Small intestine (tissue), 7 donors: ENCODE measurements at regions not wholly inside any gene's neighbourhood (a gene's known extent, or its start where the extent isn't known, plus 50 kb on each side); places are given as distances from the start of the nearest gene placed in this dataset.
"Not testable (repeated sequence)": the region's sequence is repeated elsewhere in the genome, so short reads cannot be mapped to it uniquely, and the experiment has no call there.

Experiments
- DNase-seq, 2 donors: peaks; one replicate each; pipeline versions ENCODE4 v3.0.0 to v3.0.0-alpha.2; 2013
- FAIRE-seq: peaks from 2 replicates; lab custom pipeline; 2012; peaks lifted over from hg19 to GRCh38; lab: Jason Lieb, UNC
- H3K27ac ChIP-seq, 3 donors: one replicate each; pipeline ENCODE4 v1.5.1; 2013; ENCODE audit warnings: low read length in 2 of 3, mild to moderate bottlenecking in 2 of 3, control low read depth in 1 of 3, inconsistent platforms in 1 of 3, low read depth in 1 of 3, moderate library complexity in 1 of 3
- H3K27me3 ChIP-seq, 3 donors: one replicate each; pipeline ENCODE4 v1.6.1; 2013; ENCODE audit warnings: low read length in 3 of 3, inconsistent platforms in 1 of 3; ENCODE audit not compliant: control insufficient read depth in 3 of 3, insufficient read depth in 3 of 3
- H3K36me3 ChIP-seq, 3 donors: one replicate each; pipeline ENCODE4 v1.6.1; 2013; ENCODE audit warnings: low read length in 3 of 3, inconsistent platforms in 1 of 3, low read depth in 1 of 3, mild to moderate bottlenecking in 1 of 3, moderate library complexity in 1 of 3; ENCODE audit not compliant: control insufficient read depth in 3 of 3, insufficient read depth in 2 of 3
- H3K4me1 ChIP-seq, 3 donors: one replicate each; pipeline ENCODE4 v1.6.1; 2013; ENCODE audit warnings: low read length in 2 of 3, inconsistent platforms in 1 of 3, low read depth in 1 of 3, mild to moderate bottlenecking in 1 of 3, moderate library complexity in 1 of 3; ENCODE audit not compliant: control insufficient read depth in 3 of 3, insufficient read depth in 2 of 3
- H3K4me3 ChIP-seq, 3 donors: one replicate each; pipeline ENCODE4 v1.5.1; 2013; ENCODE audit warnings: low read length in 3 of 3, control low read depth in 1 of 3, inconsistent platforms in 1 of 3, low read depth in 1 of 3, mild to moderate bottlenecking in 1 of 3, moderate library complexity in 1 of 3
- H3K9me3 ChIP-seq, 2 donors: one replicate each; pipeline ENCODE4 v1.6.1; 2013; ENCODE audit warnings: low read depth in 1 of 2, low read length in 1 of 2; ENCODE audit not compliant: control insufficient read depth in 2 of 2, insufficient read depth in 1 of 2
- WGBS, 3 donors: extraction: QIAGEN DNeasy Blood & Tissue Kit; methylation state at CpG; one replicate each; pipeline ENCODE4 v1.1.7; 2013; 5-methylcytosine and 5-hydroxymethylcytosine counted together
- donor health status: healthy with polysubstance abuse.
- donor health status: control.
- donor health status: control.
- donor health status: Bipolar disorder and iron deficiency.
- donor health status: healthy.

DNA sequence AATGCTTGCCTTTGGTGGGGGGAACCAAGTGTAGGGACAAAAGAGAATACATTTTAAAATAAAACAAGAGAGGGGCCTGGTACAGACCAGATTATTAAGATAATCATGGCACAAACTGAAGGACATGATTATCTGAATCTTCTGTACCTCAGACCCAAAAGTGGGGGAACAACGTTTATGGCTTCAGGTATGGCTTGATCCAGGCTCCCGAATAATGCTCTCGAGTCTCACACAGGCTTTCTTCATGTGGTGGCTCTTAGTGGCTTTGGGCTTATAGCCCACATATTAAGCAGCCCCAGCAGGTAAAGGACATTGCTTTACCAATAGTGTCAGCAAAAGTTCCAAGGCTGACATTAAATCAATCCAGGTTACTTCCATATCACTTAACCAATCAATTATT lies 106.8 kb upstream of the FOXK1 start:
- H3K4me3 ChIP-seq, result no peak overlapping the region
- H3K27ac ChIP-seq, result no peak overlapping the region
- H3K9me3 ChIP-seq, result peaks cover 0 to 8% of the 10 kb centered on the region in 2 donors
- no peak for FAIRE-seq
- 91 to 95% (median 91%) methylated on average over 3 of the region's 3 CpGs for WGBS, 3 donors
- H3K4me1 ChIP-seq, result no peaks in the 10 kb centered on the region
- no peaks in the 10 kb centered on the region for H3K36me3 ChIP-seq
- no peaks in the 10 kb centered on the region for H3K27me3 ChIP-seq
- DNase-seq, result no peak

DNA sequence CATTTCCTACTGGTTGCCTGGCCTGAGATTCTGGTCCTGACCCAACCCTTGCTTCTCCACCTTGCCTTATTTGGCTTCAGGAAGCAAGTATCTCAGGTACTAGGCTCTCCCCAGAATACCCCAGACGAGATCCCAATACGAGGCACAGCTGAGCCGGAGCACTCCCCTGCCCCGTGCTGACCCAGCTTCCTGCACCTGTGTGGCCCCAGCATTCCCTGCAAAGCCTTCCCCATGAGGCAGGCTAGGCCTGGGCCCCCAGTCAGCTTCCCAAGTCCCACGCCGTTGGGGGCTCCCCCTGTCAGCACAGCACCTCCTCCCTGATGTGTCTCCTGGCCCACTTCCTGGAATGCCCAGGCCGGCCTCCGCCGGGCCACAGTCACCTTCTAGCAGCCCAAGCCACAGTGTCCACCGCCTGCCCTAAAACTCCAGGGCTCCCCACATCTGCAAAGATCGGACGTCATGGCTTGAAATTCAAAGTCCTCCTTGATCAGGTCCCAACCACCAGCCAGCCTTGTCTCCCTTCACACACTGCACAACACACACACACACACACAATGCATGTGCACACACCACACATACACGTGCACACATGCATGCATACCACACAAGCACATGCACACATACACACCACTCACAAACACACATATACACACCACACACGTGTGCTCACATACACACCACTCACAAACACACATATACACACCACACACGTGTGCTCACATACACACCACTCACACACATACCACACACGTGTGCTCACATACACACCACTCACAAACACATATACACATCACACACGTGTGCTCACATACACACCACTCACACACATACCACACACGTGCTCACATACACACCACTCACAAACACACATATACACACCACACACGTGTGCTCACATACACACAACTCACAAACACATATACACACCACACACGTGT lies 78.9 kb upstream of the FOXK1 start:
- H3K27me3 ChIP-seq, result no peaks in the 10 kb centered on the region
- H3K4me1 ChIP-seq, result no peaks in the 10 kb centered on the region
- no peak overlapping the region for H3K27ac ChIP-seq
- H3K9me3 ChIP-seq, result no peaks in the 10 kb centered on the region
- no peak for DNase-seq
- FAIRE-seq, result no peak
- 84 to 86% (median 84%) methylated on average over 20 of the region's 20 CpGs for WGBS, 3 donors
- no peaks in the 10 kb centered on the region for H3K36me3 ChIP-seq
- H3K4me3 ChIP-seq, result no peak overlapping the region

DNA sequence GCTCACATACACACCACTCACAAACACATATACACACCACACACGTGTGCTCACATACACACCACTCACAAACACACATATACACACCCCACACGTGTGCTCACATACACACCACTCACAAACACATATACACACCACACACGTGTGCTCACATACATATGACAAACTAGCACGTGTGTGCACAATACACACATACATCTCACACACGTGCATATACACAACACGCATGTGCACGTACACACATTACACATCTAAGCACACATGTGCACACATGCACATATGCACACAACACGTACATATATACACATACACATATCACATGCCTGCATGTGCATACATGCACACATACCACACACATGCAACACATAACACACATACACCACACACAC lies 78.3 kb upstream of the FOXK1 start:
- no peaks in the 10 kb centered on the region for H3K36me3 ChIP-seq
- no peak overlapping the region for H3K4me3 ChIP-seq
- 95 to 96% (median 95%) methylated on average over 8 of the region's 8 CpGs for WGBS, 3 donors
- no peak for FAIRE-seq
- no peaks in the 10 kb centered on the region for H3K9me3 ChIP-seq
- no peaks in the 10 kb centered on the region for H3K27me3 ChIP-seq
- no peaks in the 10 kb centered on the region for H3K4me1 ChIP-seq
- H3K27ac ChIP-seq, result no peak overlapping the region
- DNase-seq, result no peak

DNA sequence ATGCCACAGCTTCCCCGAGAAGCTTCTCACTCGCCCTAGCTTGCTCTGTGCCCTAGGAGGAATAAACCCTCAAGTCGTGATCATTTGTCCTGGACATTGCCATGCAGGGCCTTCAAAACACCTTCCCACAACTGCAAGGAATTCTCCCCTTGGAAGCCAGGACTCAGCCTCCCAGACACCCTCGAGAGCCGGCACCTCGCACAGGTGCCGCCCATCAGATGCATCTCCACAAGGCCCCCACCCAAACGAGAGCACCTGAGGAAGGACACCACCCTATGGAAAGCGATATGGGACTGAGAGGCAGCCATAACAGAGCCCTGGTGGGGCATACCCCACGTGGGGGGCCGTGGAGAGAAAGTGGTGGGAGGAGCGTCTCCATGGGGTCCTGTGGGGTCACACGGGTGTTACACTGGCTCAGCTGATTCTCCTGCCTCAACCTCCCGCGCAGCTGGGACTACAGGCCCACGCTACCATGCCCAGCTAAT lies 77.6 kb upstream of the FOXK1 start:
- DNase-seq (no peak), FAIRE-seq (no peak)
- H3K4me3 ChIP-seq, result no peak overlapping the region
- no peak overlapping the region for H3K27ac ChIP-seq
- H3K36me3 ChIP-seq, result no peaks in the 10 kb centered on the region
- H3K27me3 ChIP-seq, result no peaks in the 10 kb centered on the region
- WGBS, 3 donors, result 87 to 92% (median 91%) methylated on average over 16 of the region's 16 CpGs
- no peaks in the 10 kb centered on the region for H3K9me3 ChIP-seq
- no peaks in the 10 kb centered on the region for H3K4me1 ChIP-seq

DNA sequence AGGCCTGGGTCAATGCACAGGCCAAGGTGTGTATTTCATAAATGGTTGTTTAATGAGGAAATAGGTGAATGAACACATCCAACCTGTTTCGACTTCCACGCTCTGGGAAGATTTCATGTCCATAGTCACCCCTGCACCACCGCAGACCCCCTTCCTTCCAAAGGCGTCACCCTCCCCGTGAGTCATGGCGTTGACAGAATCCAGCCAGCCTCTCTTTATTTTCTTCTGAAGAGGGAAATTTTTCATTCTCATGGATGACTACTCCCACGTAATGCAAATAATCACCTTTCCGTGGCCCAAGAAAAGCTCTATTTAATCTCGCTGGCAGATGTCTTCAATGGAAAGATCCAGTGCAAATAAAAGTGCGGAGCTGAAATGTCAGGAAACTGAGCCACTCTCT lies 75.3 kb upstream of the FOXK1 start:
- DNase-seq, result no peak
- WGBS, 3 donors, result 84 to 94% (median 85%) methylated on average over 10 of the region's 10 CpGs
- no peak for FAIRE-seq
- Histone ChIP-seq H3K27ac (no peak overlapping the region), H3K27me3 (no peaks in the 10 kb centered on the region), H3K4me1 (no peaks in the 10 kb centered on the region), H3K4me3 (no peak overlapping the region), H3K36me3 (no peaks in the 10 kb centered on the region), H3K9me3 (no peaks in the 10 kb centered on the region)

DNA sequence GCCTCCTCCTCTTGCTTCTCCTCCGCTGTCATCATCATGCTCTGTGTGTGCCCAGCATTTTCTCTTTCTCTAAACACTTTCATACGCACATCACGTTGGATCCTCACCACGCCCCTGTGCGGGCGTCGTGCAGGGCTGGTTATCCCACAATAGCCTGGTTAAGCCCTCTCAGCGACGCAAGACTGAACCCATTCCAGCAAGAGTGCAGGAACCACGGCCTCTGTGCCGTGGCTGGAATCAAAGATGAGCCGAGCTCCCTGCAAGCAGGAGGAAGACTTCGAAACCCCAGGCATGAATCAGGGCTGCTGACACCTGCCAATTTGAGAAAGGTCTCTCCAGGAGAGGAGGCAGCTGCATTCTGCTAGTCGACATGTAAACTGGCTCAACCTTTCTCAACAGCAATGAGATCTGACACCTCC lies 74.8 kb upstream of the FOXK1 start:
- DNase-seq, result no peak
- no peak overlapping the region for H3K27ac ChIP-seq
- 76 to 80% (median 77%) methylated on average over 14 of the region's 14 CpGs for WGBS, 3 donors

DNA sequence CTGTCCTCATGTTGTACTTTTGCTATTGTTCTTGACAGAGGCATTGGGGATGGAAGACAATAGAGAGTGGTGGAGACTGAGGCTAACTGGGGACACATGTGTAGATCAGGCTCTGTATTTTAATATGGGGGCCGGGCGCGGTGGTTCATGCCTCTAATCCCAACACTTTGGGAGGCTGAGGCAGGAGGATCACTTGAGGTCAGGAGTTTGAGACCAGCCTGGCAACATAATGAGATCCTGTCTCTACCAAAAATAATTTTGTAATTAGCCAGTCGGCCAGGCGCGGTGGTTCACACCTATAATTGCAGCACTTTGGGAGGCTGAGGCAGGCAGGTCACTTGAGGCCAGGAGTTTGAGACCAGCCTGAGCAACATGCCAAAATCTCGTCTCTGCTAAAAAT lies 72.5 kb upstream of the FOXK1 start:
- not testable (repeated sequence) for H3K4me3 ChIP-seq, H3K36me3 ChIP-seq, DNase-seq, H3K9me3 ChIP-seq, FAIRE-seq, H3K27ac ChIP-seq, H3K4me1 ChIP-seq, H3K27me3 ChIP-seq
- 91 to 95% (median 92%) methylated on average over 7 of the region's 7 CpGs for WGBS, 3 donors

More for the DNA sequence above, 74.8 kb upstream of the FOXK1 start:
- FAIRE-seq, result no peak
- no peaks in the 10 kb centered on the region for H3K27me3 ChIP-seq
- H3K9me3 ChIP-seq, result no peaks in the 10 kb centered on the region
- no peaks in the 10 kb centered on the region for H3K36me3 ChIP-seq
- H3K4me3 ChIP-seq, result no peak overlapping the region
- H3K4me1 ChIP-seq, result no peaks in the 10 kb centered on the region

DNA sequence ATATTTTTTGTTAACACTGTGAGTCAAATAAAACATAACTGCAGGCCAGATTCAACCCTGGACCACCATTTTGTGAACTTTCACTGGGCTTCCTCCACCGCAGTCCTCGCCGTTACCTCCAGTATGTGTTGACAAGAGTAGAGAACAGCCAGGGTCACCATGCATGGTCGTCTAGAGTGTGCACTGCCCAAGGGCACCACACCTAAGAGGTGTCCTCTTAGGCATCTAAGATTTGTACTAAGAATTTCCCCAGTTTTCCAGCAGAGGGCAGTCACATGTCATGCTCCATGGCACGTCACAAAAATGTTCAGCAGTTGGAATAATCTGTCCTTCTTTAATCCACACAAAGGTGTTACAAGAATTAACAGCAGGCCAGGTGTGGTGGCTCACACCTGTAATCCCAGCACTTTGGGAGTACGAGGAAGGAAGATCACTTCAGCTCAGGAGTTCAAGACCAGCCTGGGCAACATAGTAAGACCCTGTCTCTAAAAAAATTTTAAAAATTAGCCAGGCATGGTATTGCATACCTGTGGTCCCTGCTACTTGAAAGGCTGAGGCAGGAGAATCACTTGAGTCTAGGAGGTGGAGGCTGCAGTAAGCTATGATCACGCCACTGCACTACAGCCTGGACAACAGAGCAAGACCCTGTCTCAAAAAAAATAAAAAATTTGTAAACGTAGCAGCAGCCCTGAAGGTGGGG lies 71.2 kb upstream of the FOXK1 start:
- DNase-seq (peak; percentile 80 to 83), FAIRE-seq (no peak)
- no peaks in the 10 kb centered on the region for H3K27me3 ChIP-seq
- H3K4me3 ChIP-seq, result no peak overlapping the region
- H3K4me1 ChIP-seq, result peaks cover 0 to 7% (median 0%) of the 10 kb centered on the region in 3 donors
- WGBS, 3 donors, result 38 to 54% (median 40%) methylated on average over 8 of the region's 8 CpGs
- H3K36me3 ChIP-seq, result no peaks in the 10 kb centered on the region
- no peaks in the 10 kb centered on the region for H3K9me3 ChIP-seq
- H3K27ac ChIP-seq, result no peak overlapping the region
